SH-SY5Y (cell line): ENCODE measurements at regions not wholly inside any gene's neighbourhood (a gene's known extent, or its start where the extent isn't known, plus 50 kb on each side); places are given as distances from the start of the nearest gene placed in this dataset.

Source experiments
- GATA2 ChIP-seq: IDR thresholded peaks from 2 replicates; pipeline ENCODE4 v1.6.1; 2011; ENCODE audit warnings: mild to moderate bottlenecking, low read depth, low read length
- GATA3 ChIP-seq: IDR thresholded peaks from 2 replicates; pipeline ENCODE4 v1.6.1; 2011; ENCODE audit warnings: low read depth, mild to moderate bottlenecking, low read length, moderate library complexity

DNA sequence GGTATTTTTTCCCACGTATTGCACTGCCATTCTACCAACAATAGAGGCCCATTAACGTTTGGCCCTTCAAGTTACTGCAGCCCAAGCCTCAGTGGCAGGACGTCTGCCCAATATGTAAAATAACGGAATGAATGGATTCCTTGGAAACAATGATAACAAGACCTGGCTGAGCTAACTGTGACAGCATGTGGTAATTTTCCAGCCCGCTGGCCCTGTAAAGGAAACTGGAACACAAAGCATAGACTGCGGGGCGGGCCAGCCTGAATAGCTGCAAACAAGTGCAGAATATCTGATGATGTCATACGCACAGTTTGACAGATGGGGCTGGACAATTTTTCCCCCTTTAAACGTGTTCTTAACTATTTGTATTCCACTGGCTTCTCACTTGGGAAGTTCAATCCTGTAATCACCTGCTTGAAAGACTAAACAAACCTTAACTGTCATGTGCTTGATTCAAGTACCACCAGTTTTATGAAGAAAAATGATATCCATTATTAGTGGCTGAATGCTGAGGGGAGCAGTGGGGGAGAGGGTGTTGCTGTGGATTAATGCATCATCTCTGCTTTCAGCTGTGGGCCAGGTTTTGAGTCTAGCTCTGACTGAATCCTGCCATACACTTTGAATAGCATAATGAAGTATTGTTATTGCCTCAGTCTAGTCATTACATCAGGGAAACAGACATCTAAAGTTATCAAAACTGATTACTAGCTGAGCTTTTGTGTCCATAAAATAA is 323.9 kb downstream of the TMEM161B start:
- TF ChIP-seq GATA2 (no peak), GATA3 (no peak)
